OCI-LY7 (cell line): ENCODE measurements at regions not wholly inside any gene's neighbourhood (a gene's known extent, or its start where the extent isn't known, plus 50 kb on each side); places are given as distances from the start of the nearest gene placed in this dataset.

ENCODE experiments used
- EZH2phosphoT487 ChIP-seq: fragments of 200-600 bp; sonication (generic); IDR thresholded peaks from 2 replicates; pipeline ENCODE4 v1.6.1; 2018; ENCODE audit warnings: low read depth, borderline replicate concordance, mild to moderate bottlenecking, mixed run types, antibody characterized with exemption, low read length, moderate library complexity, mixed read lengths
- TF ChIP-seq, protein P1 (sequence below): fragments of 200-600 bp; sonication (generic); conservative IDR thresholded peaks from 2 replicates; pipeline ENCODE4 v1.5.1; 2014; ENCODE audit warnings: mild to moderate bottlenecking, antibody characterized with exemption, low read length, moderate library complexity, mixed read lengths

GRCh38 chr3:178476886-178477285 is 59.4 kb upstream of the KCNMB2 start:
- TF ChIP-seq, protein P1, sequence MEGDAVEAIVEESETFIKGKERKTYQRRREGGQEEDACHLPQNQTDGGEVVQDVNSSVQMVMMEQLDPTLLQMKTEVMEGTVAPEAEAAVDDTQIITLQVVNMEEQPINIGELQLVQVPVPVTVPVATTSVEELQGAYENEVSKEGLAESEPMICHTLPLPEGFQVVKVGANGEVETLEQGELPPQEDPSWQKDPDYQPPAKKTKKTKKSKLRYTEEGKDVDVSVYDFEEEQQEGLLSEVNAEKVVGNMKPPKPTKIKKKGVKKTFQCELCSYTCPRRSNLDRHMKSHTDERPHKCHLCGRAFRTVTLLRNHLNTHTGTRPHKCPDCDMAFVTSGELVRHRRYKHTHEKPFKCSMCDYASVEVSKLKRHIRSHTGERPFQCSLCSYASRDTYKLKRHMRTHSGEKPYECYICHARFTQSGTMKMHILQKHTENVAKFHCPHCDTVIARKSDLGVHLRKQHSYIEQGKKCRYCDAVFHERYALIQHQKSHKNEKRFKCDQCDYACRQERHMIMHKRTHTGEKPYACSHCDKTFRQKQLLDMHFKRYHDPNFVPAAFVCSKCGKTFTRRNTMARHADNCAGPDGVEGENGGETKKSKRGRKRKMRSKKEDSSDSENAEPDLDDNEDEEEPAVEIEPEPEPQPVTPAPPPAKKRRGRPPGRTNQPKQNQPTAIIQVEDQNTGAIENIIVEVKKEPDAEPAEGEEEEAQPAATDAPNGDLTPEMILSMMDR, result no peak
- TF ChIP-seq EZH2phosphoT487, result no peak
